H1 (cell line): ENCODE measurements at regions not wholly inside any gene's neighbourhood (a gene's known extent, or its start where the extent isn't known, plus 50 kb on each side); places are given as distances from the start of the nearest gene placed in this dataset.

Experiments
- ATF2 ChIP-seq: IDR thresholded peaks from 2 replicates; pipeline ENCODE4 v1.6.1; 2012; ENCODE audit warnings: low read length, inconsistent platforms
- CHD7 ChIP-seq: fragments of 300-600 bp; sonication (generic); IDR thresholded peaks from 2 replicates; pipeline ENCODE4 v1.7.1; 2012; ENCODE audit warnings: low read length, moderate library complexity, mild to moderate bottlenecking, inconsistent platforms; ENCODE audit not compliant: insufficient replicate concordance
- HDAC2 ChIP-seq, 2 experiments: fragments of 300-600 bp in 1 of 2; sonication (generic) in 1 of 2; IDR thresholded peaks; 2 replicates each; pipeline ENCODE4 v1.6.1; 2011 to 2012; ENCODE audit warnings: low read depth in 2 of 2, low read length in 2 of 2, mild to moderate bottlenecking in 2 of 2, moderate library complexity in 2 of 2, borderline replicate concordance in 1 of 2, inconsistent platforms in 1 of 2

GRCh38 chr14:83462759-83463158 lies 1929.1 kb upstream of the SEL1L start (continued):
- TF ChIP-seq CHD7 (no peak), ATF2 (no peak), HDAC2 (IDR thresholded peaks at IDR 0.05; ENCODE audit: borderline replicate concordance in 1 of 2, low read depth in 2 of 2, low read length in 2 of 2) (no peak)
- TF ChIP-seq, all 59 proteins: peak for 0
